T47D (cell line): ENCODE measurements at regions not wholly inside any gene's neighbourhood (a gene's known extent, or its start where the extent isn't known, plus 50 kb on each side); places are given as distances from the start of the nearest gene placed in this dataset.

Experiments
- DNase-seq, 2 experiments: peaks; one replicate each; pipeline versions ENCODE4 v3.0.0 to v3.0.0-alpha.2; 2011 to 2012; ENCODE audit warnings: low read depth in 1 of 2, low spot score in 1 of 2
- JUND ChIP-seq: IDR thresholded peaks from 2 replicates; pipeline ENCODE4 v1.6.1; 2012; ENCODE audit warnings: low read depth
- in situ Hi-C: cut with HindIII; loops from 2 replicates; pipeline ENCODE4 v1.10.0; 2016; ENCODE audit warnings: low sequenced_read_pairs, low pct_unique_long_range_greater_than_20kb

DNA sequence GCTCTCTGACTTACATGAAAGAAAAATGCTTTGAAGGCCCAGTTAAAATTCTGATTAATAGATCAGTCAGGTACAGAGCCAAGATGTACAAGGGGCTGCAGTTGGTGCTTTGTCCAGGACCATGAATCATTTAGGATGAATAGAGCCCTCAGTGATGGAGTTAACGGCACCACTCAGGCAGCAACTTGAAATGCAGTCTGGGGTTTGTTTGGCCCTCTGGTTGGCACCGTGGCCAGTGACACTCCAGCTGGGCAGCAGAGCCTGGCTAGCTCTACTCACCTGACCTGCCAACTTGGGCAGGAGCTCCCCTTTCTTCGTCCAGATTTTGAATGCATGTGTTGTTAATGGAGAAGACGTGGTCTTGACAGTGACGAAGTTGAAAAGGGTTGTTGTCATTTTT lies 493.0 kb upstream of the ACVR2A start:
- DNase-seq: no peak

DNA sequence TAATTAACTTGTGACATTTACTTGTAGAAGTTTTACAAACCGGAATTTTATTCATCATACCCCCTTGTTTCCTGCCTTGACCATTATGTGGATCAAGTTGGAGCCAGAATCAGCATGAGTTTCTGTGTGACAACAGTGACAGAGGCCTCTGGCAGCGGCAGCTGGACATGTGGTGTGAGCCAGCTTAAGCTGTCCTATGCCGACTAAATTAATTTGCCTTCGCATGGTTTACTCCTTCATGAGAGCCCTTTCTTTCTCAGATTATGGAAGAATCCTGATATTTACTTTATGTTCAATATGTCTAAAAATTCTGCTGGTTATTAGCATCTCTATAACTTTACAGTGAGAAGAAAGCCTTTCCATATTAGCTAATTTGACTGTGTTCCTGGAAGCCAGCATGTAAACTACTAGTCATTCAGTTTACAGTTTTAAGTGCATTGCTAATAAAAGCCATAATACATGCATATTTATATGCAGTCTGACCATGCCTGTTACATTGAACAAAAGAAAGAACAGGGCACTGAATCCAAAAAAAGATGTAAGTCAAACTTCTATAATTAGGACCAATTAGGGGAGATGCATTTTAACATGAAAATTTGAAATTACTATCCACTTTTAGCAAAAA lies 495.8 kb upstream of the ACVR2A start:
- no peak for DNase-seq
- in situ Hi-C loops: no loop called here
- no peak for TF ChIP-seq JUND

More for the DNA sequence above, 493.0 kb upstream of the ACVR2A start:
- in situ Hi-C loops: no loop called here
- no peak for TF ChIP-seq JUND

DNA sequence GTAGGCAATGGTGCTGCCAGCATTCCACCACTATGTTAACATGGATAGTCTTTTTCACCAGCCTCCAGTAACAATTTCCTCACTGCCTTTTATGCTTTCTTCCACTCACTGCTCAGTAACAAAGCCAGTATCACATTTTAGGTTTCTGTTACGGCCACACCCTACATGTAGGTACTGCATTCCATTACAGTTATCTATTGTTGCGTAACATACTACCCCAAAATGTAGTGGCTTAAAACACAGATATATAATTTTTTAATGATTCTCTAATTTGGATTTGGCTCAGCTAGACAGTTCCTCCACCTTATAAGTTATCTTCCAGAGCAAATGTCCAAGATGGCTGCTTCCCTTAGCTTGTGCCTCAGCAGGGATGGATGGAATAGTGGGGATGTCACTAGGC lies 498.7 kb upstream of the ACVR2A start:
- no peak for TF ChIP-seq JUND
- in situ Hi-C loops: no loop called here

GRCh38 chr2:147345246-147345645 lies 499.6 kb upstream of the ACVR2A start:
- DNase-seq: peak in 1 of 2 experiments; percentile 7
- in situ Hi-C loops: no loop called here
- TF ChIP-seq JUND: no peak

More for the DNA sequence above, 498.7 kb upstream of the ACVR2A start:
- no peak for DNase-seq

- no peak for DNase-seq
- in situ Hi-C loops: no loop called here
- no peak for TF ChIP-seq JUND
Measured at GRCh38 chr2:147342329-147342728, 502.5 kb upstream of the ACVR2A start.

GRCh38 chr2:147331790-147332419 lies 512.9 kb upstream of the ACVR2A start:
- in situ Hi-C loops: no loop called here
- no peak for TF ChIP-seq JUND
- DNase-seq: peak; percentile 1 to 49

GRCh38 chr2:147330925-147331324 lies 513.9 kb upstream of the ACVR2A start:
- DNase-seq: no peak
- no peak for TF ChIP-seq JUND
- in situ Hi-C loops: no loop called here

DNA sequence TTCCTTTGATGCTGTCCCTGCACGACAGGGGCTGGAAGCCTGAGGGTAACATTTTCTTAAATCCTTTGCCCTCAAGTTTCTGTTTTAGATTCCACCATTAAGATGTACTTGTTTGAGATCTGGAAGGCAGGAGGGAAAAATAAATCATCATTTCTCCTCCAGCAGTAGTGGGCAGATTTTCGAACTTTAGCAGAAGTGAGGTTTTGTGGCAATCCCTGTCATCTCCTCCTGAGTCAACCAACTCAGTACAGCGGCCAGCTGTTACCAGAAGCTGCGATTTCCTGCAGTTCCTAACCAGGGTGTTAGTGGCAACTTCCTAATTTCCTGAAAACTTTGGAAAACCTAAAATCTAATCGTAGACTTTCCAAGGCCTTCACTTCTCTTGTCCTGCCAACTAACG lies 517.2 kb upstream of the ACVR2A start:
- DNase-seq: no peak
- in situ Hi-C loops: no loop called here
- no peak for TF ChIP-seq JUND

- no peak for DNase-seq
- TF ChIP-seq JUND: no peak
- in situ Hi-C loops: no loop called here
Measured at GRCh38 chr2:147325990-147326389, 518.8 kb upstream of the ACVR2A start.

DNA sequence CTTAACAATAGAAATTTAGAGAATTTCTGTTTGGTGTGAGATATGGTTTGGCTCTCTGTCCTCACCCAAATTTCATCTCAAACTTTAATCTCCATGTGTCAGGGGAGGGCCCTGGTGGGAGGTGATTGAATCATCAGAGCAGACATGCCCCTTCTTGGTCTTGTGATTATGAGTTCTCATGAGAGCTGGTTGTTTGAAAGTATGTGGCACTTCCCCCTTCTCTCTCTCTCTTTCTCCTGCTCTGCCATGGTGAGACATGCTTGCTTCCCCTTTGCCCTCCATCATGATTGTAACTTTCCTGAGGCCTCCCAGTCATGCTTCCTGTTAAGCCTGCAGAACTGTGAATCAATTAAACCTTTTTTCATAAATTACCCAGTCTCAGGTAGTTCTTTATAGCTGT lies 524.7 kb upstream of the ACVR2A start:
- no peak for TF ChIP-seq JUND
- in situ Hi-C loops: no loop called here
- no peak for DNase-seq

DNA sequence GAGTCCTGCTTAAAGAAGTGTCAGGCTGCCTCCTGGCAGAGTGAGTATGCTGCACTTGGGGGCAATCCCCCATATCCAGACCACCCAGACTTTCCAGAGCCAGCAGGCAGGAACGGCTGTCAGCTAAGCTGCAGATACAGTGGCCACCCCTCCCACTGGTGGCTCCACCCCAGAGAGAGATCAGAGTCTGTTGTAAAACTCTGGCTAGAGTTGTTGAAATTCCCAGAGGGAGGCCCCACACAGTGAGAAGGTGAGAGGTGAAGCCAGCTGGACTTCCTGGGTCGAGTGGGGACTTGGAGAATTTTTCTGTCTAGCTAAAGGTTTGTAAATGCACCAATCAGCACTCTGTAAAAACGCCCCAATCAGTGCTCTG lies 533.8 kb upstream of the ACVR2A start:
- TF ChIP-seq JUND: no peak
- in situ Hi-C loops: no loop called here
- no peak for DNase-seq

- in situ Hi-C loops: no loop called here
- no peak for TF ChIP-seq JUND
- no peak for DNase-seq
Measured at GRCh38 chr2:147310335-147311057, 534.3 kb upstream of the ACVR2A start.

GRCh38 chr2:147297820-147298219 lies 547.0 kb upstream of the ACVR2A start:
- TF ChIP-seq JUND: no peak
- DNase-seq: no peak
- in situ Hi-C loops: no loop called here
